AG20443 (cell line): ENCODE measurements at regions not wholly inside any gene's neighbourhood (a gene's known extent, or its start where the extent isn't known, plus 50 kb on each side); places are given as distances from the start of the nearest gene placed in this dataset.

Experiments
- DNase-seq: peaks from one replicate; pipeline ENCODE4 v3.0.0; 2012; ENCODE audit warnings: low spot score, mixed read lengths

GRCh38 chr3:161800985-161801559, 304.5 kb downstream of the OTOL1 start:
- no peak for DNase-seq

GRCh38 chr3:161818106-161818505, 321.5 kb downstream of the OTOL1 start:
- DNase-seq: no peak

GRCh38 chr3:161821591-161821990, 325.0 kb downstream of the OTOL1 start:
- no peak for DNase-seq

- no peak for DNase-seq
Measured at GRCh38 chr3:161822291-161822690, 325.7 kb downstream of the OTOL1 start.

GRCh38 chr3:161823910-161824309, 327.3 kb downstream of the OTOL1 start:
- DNase-seq: no peak

- DNase-seq: no peak
Measured at GRCh38 chr3:161838021-161838420, 341.4 kb downstream of the OTOL1 start.

- no peak for DNase-seq
Measured at GRCh38 chr3:161848376-161848775, 351.8 kb downstream of the OTOL1 start.

- peak; percentile 70 for DNase-seq
Measured at GRCh38 chr3:161851941-161852566, 355.4 kb downstream of the OTOL1 start.

- no peak for DNase-seq
Measured at GRCh38 chr3:161852744-161853143, 356.1 kb downstream of the OTOL1 start.

- peak; percentile 8 for DNase-seq
Measured at GRCh38 chr3:161854232-161854771, 357.7 kb downstream of the OTOL1 start.

- DNase-seq: no peak
Measured at GRCh38 chr3:161859057-161859456, 362.4 kb downstream of the OTOL1 start.

GRCh38 chr3:161859865-161860450, 363.4 kb downstream of the OTOL1 start:
- no peak for DNase-seq

GRCh38 chr3:161863775-161864174, 367.2 kb downstream of the OTOL1 start:
- DNase-seq: no peak

- no peak for DNase-seq
Measured at GRCh38 chr3:161866176-161866575, 369.6 kb downstream of the OTOL1 start.

GRCh38 chr3:161875483-161875882, 378.9 kb downstream of the OTOL1 start:
- no peak for DNase-seq

- no peak for DNase-seq
Measured at GRCh38 chr3:161879470-161879869, 382.9 kb downstream of the OTOL1 start.

GRCh38 chr3:161884830-161885229, 388.2 kb downstream of the OTOL1 start:
- DNase-seq: no peak

GRCh38 chr3:161890147-161890625, 393.6 kb downstream of the OTOL1 start:
- DNase-seq: peak; percentile 88

- DNase-seq: no peak
Measured at GRCh38 chr3:161893972-161894371, 397.4 kb downstream of the OTOL1 start.

GRCh38 chr3:161894657-161895056, 398.0 kb downstream of the OTOL1 start:
- no peak for DNase-seq

- no peak for DNase-seq
Measured at GRCh38 chr3:161905520-161906132, 409.0 kb downstream of the OTOL1 start.

GRCh38 chr3:161913786-161914389, 417.3 kb downstream of the OTOL1 start:
- peak; percentile 39 for DNase-seq
